GM06990 (cell line): ENCODE measurements at regions not wholly inside any gene's neighbourhood (a gene's known extent, or its start where the extent isn't known, plus 50 kb on each side); places are given as distances from the start of the nearest gene placed in this dataset.
"Not testable (repeated sequence)": the region's sequence is repeated elsewhere in the genome, so short reads cannot be mapped to it uniquely, and the experiment has no call there.

ENCODE experiments used
- DNase-seq: peaks from one replicate; pipeline ENCODE4 v3.0.0-alpha.2; 2011; ENCODE audit not compliant: insufficient read length; ENCODE audit errors: extremely low read depth
- H3K27me3 ChIP-seq: replicated peaks from 2 replicates; pipeline ENCODE4 v1.6.0; 2011; ENCODE audit warnings: low read length; ENCODE audit not compliant: control insufficient read depth, insufficient read depth
- H3K36me3 ChIP-seq: 2 replicates; pipeline ENCODE4 v1.5.1; 2011; ENCODE audit warnings: low read length; ENCODE audit not compliant: control insufficient read depth, insufficient read depth
- H3K4me3 ChIP-seq: replicated peaks from 2 replicates; pipeline ENCODE4 v1.5.1; 2011; ENCODE audit warnings: low read depth, mild to moderate bottlenecking, control low read depth, low read length
- TF ChIP-seq, protein P1 (sequence below): IDR thresholded peaks from 2 replicates; pipeline ENCODE4 v1.5.1; 2011; ENCODE audit warnings: low read length, control low read depth, mild to moderate bottlenecking, inconsistent platforms; ENCODE audit not compliant: insufficient read depth, poor library complexity, severe bottlenecking

- H3K4me3 ChIP-seq, H3K36me3 ChIP-seq, DNase-seq, H3K27me3 ChIP-seq: not testable (repeated sequence)
Measured at GRCh38 chr7:74008-74540, 118.3 kb upstream of the FAM20C start.

DNA sequence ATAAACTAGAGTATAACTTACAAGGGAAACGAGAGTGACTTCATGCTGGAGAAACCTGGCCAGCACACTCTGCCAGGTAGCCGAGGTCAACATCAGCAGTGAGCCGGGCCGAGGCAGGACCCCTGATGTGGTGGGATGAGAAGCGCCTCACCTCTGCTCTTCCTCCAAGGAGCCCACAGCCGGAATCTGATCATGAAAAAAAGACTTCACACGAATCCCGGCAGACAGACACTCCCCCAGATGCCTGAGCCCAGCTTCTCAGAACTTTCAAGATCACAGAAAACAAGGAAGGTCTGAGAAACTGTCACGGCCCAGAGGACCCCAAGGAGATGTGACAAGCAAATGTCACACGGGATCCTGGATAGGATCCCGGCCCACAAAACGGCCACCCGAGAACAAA, 116.9 kb upstream of the FAM20C start:
- not testable (repeated sequence) for DNase-seq, H3K36me3 ChIP-seq, H3K27me3 ChIP-seq, H3K4me3 ChIP-seq

- not testable (repeated sequence) for DNase-seq, H3K36me3 ChIP-seq, H3K4me3 ChIP-seq, H3K27me3 ChIP-seq
Measured at GRCh38 chr7:76202-76601, 116.2 kb upstream of the FAM20C start.

GRCh38 chr7:76829-77395, 115.5 kb upstream of the FAM20C start:
- not testable (repeated sequence) for H3K36me3 ChIP-seq, H3K27me3 ChIP-seq, DNase-seq

GRCh38 chr7:78862-79261, 113.5 kb upstream of the FAM20C start:
- H3K36me3 ChIP-seq, DNase-seq, H3K4me3 ChIP-seq, H3K27me3 ChIP-seq: not testable (repeated sequence)

More at GRCh38 chr7:76829-77395, 115.5 kb upstream of the FAM20C start:
- H3K4me3 ChIP-seq: not testable (repeated sequence)

DNA sequence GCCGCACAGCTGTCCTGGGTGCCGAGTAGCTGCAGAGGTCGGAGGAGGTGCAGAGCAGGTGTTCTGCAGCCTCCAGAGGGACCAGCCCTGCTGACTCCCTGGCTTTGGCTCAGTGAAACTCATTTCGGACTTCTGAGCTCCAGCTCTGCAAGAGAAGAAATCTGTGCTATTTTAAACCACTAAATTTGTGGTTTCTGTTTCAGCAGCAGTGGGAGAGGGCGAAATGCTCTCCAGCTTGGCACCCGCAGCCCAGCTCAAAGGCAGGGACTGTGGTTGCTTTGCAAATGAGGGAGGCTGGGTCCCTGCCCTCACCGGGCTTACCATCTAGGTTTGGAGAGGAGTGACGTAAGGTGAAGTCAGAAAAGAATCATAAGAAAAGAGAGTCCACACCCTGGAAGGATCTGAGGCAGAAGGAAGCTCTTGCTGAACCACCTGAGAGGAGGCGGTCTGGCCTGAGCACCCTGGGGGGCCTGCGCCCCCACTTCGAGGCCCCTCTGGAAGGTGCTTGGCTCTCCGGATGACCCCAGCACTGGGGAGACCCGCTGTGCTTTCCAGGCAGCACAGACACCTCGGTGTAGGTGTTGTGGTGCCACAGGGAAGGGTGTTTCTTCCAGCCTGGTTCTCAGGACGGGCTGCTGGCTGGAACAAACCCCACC, 112.8 kb upstream of the FAM20C start:
- H3K27me3 ChIP-seq, H3K36me3 ChIP-seq, DNase-seq, H3K4me3 ChIP-seq: not testable (repeated sequence)

DNA sequence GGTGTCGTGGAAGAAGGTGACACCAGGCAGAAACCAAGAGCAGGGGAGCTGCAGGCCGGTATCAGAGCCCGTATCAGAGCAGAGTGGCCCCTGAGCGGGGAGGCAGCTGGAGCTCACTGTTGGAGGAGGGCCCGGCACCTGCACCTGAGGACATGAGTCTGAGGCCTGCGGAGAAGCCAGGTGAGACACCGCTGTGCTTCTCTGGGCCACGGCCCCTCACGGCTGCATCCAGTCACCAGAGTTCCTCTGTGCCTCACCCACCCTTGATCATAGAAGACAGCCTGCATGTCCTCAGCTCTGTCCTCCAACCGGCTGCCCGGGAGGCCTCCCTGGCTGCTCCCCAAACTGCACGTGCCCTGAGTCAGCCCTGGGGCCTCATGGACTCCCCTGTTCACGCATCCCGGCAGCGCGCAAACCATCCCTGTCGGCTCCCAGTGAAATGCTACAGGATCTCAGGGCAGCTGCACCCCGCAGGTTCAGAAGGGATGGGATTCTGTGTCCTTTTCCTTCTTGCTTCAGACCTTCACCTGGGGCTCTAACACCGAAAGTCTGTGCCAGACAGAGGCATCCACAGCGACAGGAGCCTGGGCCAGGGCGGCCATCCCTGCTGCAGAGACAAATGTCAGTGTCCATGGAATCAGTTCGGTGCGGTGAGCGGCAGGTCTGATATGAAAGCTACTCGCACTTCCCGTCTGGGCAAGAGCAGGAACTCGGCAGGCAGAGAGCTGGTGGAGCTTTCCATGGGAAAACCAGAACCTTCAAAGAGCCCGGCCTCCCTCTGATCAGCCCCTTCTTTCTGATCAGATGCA, 111.9 kb upstream of the FAM20C start:
- Histone ChIP-seq H3K36me3 (no peaks in the 10 kb centered on the region), H3K27me3 (0 out of 2 replicates have a peak, but pooled peaks cover 2% of the 10 kb centered on the region), H3K4me3 (no peak overlapping the region)
- no peak for DNase-seq
- TF ChIP-seq, protein P1, sequence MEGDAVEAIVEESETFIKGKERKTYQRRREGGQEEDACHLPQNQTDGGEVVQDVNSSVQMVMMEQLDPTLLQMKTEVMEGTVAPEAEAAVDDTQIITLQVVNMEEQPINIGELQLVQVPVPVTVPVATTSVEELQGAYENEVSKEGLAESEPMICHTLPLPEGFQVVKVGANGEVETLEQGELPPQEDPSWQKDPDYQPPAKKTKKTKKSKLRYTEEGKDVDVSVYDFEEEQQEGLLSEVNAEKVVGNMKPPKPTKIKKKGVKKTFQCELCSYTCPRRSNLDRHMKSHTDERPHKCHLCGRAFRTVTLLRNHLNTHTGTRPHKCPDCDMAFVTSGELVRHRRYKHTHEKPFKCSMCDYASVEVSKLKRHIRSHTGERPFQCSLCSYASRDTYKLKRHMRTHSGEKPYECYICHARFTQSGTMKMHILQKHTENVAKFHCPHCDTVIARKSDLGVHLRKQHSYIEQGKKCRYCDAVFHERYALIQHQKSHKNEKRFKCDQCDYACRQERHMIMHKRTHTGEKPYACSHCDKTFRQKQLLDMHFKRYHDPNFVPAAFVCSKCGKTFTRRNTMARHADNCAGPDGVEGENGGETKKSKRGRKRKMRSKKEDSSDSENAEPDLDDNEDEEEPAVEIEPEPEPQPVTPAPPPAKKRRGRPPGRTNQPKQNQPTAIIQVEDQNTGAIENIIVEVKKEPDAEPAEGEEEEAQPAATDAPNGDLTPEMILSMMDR: no peak

GRCh38 chr7:81068-81925, 111.1 kb upstream of the FAM20C start:
- H3K36me3 ChIP-seq: no peaks in the 10 kb centered on the region
- DNase-seq: no peak
- 0 out of 2 replicates have a peak, but pooled peaks cover 2% of the 10 kb centered on the region for H3K27me3 ChIP-seq
- H3K4me3 ChIP-seq: no peak overlapping the region
- TF ChIP-seq, protein P1: no peak
